ENCODE measurements at regions not wholly inside any gene's neighbourhood (a gene's known extent, or its start where the extent isn't known, plus 50 kb on each side); places are given as distances from the start of the nearest gene placed in this dataset.

- TF ChIP-seq ZNF839 (CRISPR knock-in tag; IDR thresholded peaks at IDR 0.05; ENCODE audit: borderline replicate concordance) (no peak), ZNF512B (CRISPR knock-in tag; IDR thresholded peaks at IDR 0.05; ENCODE audit: borderline replicate concordance) (no peak), TMF1 (CRISPR knock-in tag; IDR thresholded peaks at IDR 0.05; ENCODE audit: low read depth) (no peak), ZNF672 (CRISPR knock-in tag; IDR thresholded peaks at IDR 0.05) (no peak), ZNF562 (CRISPR knock-in tag; IDR thresholded peaks at IDR 0.05; ENCODE audit: borderline replicate concordance) (no peak), MYC (CRISPR knock-in tag; IDR thresholded peaks at IDR 0.05; ENCODE audit: borderline replicate concordance) (no peak)
Measured at GRCh38 chr22:49589811-49590210, 237.9 kb downstream of the BRD1 start (continued).

GRCh38 chr22:49589301-49589700, 238.4 kb downstream of the BRD1 start:
- no TSS peak for BruUV-seq (replicated peaks)
- ChIA-PET POLR2A (no interaction called here), CTCF (ENCODE audit: low intra/inter-chr PET ratio, low total read pairs) (no interaction called here)
- Histone ChIP-seq H3K4me1 (ENCODE audit: insufficient read depth, low read length) (no peaks in the 10 kb centered on the region), H3K9ac (ENCODE audit: insufficient read depth, low read depth, low read length) (no peak overlapping the region), H3K27ac (ENCODE audit: extremely low read length, insufficient read depth, low read length) (no peak overlapping the region), H3K79me2 (ENCODE audit: insufficient read depth, low read length) (no peaks in the 10 kb centered on the region), H3K4me2 (ENCODE audit: low read depth, low read length) (no peak overlapping the region), H3K27me3 (ENCODE audit: control insufficient read depth in 1 of 2, insufficient read depth in 2 of 2, low read length in 2 of 2) (peaks cover 10 to 72% of the 10 kb centered on the region in 2 experiments; a peak in 4 of 5 replicates), H3K36me3 (replicated peaks in 1 of 2; ENCODE audit: control insufficient read depth in 1 of 2, insufficient read depth in 2 of 2, low read length in 2 of 2) (no peaks in the 10 kb centered on the region), H3K9me3 (ENCODE audit: low read length) (no peaks in the 10 kb centered on the region), H3K4me3 (replicated peaks in 1 of 3; ENCODE audit: insufficient read depth in 1 of 3, low read depth in 2 of 3, low read length in 3 of 3) (no peak overlapping the region), H2AFZ (ENCODE audit: low read length) (no peak overlapping the region), H4K20me1 (ENCODE audit: insufficient read depth, low read length) (no peaks in the 10 kb centered on the region)
- ATAC-seq, result no peak
- WGBS (ENCODE audit: low lambda C conversion rate), result 20% methylated on average over 11 of the region's 14 CpGs
- in situ Hi-C loops (cut with HindIII; ENCODE audit: extremely low pct_ligation_motif_present, low pct_unique_long_range_greater_than_20kb) (no loop called here), intact Hi-C loops (cut with micrococcal nuclease; ENCODE audit: unreplicated experiment) (no loop called here)
- FAIRE-seq, result no peak
- TF ChIP-seq ZNF672 (CRISPR knock-in tag; IDR thresholded peaks at IDR 0.05) (no peak), EP300 (IDR thresholded peaks at IDR 0.05; ENCODE audit: low read depth in 2 of 2, low read length in 2 of 2) (no peak), EP300 (CRISPR knock-in tag; IDR thresholded peaks at IDR 0.05; ENCODE audit: borderline replicate concordance) (no peak), TFE3 (CRISPR knock-in tag; IDR thresholded peaks at IDR 0.05) (no peak), ZNF644 (CRISPR knock-in tag; IDR thresholded peaks at IDR 0.05; ENCODE audit: low read depth) (no peak)
- no peak for DNase-seq (ENCODE audit: low spot score)

Data from HepG2 (cell line).